HG02943 (cell line): ENCODE measurements at regions not wholly inside any gene's neighbourhood (a gene's known extent, or its start where the extent isn't known, plus 50 kb on each side); places are given as distances from the start of the nearest gene placed in this dataset.
"Not testable (repeated sequence)": the region's sequence is repeated elsewhere in the genome, so short reads cannot be mapped to it uniquely, and the experiment has no call there.

Experiments used
- ATAC-seq: cut with Tn5 transposase; IDR thresholded peaks from one replicate; pipeline ENCODE4 v1.9.1; 2021; ENCODE audit warnings: mild to moderate bottlenecking, low read depth, moderate library complexity; ENCODE audit not compliant: unreplicated experiment

DNA sequence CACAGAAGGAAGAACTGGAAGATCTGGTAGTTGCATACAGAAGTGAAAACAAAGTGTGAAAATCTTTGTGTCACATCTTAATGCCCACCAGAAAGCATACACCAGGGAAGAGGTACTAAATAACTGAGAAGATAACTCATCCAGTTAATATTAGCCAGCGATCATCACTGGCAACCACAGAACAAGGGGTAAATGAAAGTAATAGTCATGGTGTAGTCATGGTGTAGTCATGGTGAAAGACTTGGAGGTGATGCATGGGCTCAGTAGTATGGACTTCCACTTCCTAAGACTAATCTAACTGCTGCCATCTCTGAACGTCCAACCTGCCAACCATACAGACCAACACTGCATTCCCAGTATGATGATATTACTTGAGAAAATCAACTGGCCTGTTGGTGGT, 481.2 kb upstream of the NR5A2 start:
- no peak for ATAC-seq

DNA sequence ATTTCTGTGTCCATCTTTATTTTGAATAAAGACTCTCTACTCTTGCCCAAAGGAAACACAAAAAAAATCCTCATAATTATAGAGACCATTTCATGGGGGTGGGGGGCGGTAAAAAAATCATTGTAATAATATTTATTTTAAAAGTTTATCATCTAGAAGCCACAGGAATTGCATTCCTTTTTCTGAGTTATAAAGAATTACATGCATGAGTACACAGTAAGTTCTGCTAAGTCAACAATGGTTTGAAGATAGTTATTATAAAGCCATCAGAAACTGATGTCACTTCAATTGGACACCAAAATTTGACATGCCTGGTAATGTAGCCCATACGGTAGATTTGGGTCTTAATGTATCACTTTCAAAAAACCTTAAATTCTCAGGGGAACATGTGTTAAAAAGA, 478.1 kb upstream of the NR5A2 start:
- no peak for ATAC-seq

DNA sequence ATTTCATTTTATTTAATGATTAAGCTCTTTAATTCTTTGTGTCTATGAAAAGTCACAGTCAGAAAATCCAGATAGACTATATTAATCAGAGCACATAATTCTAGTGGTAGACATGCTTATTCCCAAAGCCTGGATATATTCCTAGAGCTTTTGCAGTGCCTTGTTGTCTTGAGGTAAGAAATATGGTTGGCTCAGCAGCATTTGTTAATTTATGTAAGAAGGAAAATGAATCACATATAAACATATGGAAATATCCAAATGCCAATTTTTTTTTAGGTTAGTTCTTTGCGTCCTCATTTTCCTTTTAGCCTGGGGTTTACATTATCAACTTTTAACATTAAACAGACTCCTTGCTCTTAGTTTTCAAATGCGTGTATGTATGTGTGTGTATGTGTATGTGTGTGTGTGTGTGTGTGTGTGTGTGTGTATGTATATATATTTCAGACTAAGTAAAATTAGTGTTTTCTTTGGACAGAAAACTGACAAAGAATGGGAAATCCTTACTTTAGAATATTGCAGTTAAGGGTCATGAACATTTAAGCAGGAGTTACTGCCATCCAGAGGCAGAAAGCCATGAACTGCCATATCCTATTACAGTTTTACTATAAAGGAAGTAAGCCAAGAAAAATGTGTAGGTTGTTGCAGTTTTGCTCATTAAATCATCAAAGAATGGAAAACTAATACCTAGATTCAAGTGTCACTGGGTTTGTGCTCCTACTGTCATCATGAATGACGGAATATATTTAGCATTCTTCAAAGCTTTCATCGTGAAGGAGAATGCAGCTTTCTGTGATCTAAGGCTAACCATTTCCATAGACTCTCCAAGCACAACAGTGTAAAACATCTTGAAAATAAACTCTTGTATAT, 477.1 kb upstream of the NR5A2 start:
- ATAC-seq, result no peak

DNA sequence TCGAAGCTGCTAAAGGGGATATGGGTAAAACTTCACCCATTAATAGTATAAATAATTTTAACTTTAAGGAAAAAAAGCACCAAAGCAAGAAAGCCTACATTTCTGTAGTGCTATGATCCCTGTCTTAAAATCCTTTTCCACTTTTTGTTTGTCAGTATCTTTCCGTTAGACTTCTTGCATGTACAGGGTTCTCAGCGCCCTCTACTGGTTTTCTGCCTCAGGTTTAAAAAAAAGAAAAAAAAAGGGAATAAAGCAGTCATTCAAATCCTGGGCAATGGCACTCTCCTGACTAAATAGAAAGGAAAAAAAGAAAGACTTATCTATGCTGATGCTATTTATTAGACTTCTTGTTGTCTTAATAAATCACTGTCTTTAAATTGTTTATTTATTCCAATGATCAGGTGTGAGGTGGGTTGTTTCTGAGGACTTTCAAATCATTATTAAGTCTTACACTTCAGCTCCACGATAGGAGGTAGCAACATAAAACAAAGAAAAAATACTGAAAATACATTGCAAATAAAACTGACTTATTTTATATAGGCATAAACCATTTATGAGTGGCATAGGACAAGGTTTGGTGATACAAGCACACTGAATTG, 475.4 kb upstream of the NR5A2 start:
- ATAC-seq, result no peak

DNA sequence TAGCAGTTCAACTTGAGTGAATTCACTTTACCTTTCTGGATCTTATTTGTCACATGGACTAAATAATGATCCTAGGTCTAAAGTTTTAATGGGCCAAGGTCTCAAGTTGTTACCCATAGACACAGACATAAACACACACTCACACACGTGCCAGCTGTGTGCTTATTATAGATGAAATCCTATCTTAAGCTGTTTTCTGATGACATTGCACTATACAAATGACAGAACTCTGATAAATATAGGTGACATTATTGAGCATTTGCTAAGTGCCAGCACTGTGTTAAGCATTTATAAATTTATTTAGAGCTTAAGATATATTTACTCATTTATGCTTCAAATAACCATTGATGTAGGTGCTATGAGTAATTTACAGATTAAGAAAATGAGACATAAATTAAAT, 474.4 kb upstream of the NR5A2 start:
- ATAC-seq, result no peak

DNA sequence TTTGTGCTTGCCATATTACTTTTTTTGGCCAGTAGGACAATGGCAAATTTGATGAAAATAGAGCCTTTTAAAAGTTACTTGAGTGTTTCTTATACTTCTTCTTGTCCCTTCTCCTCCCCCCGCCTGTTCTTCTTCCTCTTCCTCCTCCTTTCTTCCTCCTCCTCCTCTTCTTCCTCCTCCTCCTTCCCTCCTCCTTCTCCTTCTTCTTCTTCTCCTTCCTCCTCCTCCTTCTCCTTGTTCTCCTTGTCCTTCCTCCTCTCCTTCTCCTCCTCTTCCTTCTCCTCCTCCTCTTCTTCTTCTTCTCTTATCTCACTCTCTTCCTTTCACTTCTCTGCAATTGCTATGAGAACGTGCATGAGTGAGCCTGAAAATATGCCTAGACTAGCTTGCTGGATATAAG, 466.2 kb upstream of the NR5A2 start:
- ATAC-seq, result no peak

DNA sequence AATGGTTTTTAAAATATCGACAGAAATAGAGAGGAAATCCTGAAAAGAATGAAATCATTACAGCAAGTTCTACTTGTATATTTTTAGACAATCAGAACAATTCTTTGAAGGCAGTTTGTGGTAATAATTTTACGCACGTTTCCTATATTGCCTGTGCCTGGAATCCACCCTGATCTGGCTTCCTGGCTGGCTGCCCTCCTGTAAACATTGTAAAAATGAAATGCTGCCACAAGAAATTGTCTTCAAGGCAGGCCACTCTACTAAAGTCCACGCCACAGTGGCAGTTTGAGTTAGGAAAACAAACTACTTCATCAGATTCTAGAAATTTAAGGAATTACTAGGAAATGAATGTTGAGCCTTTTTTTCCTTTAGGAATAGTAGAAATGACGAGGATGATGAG, 454.5 kb upstream of the NR5A2 start:
- no peak for ATAC-seq

DNA sequence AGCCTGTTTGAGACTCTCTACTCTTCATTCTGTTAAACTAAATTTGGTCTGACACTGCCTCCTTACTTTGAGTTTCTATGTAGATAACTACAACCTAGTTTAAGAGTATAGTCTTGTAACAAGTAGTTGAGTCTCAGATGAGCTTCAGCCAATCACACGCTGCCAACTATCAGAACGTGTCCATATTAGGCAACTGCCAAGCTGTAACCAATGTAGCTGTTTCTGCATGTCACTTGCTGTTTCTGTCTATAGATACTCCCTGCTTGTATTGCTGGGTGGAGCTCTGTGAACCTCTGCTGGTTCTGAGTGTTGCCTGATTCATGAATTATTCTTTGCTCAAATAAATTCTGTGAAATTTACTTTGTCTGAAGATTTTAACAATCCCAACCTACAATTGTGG, 452.6 kb upstream of the NR5A2 start:
- no peak for ATAC-seq

DNA sequence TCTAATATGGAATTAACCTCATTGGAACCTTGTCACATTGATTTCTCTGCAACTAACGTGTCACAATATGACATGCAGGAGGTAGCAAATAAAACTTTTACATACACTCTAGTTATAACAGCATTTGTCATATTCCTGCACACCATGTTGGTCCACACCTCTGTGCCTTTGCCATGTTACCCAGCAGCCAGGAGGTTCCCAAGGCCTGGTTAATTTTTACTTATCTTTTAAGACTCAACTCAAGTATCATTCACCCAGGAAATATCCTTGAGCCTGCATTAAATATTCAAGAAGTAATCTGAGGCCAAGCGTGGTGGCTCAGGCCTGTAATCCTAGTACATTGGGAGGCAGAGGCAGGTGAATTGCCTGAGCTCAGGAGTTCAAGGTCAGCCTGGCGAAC, 447.2 kb upstream of the NR5A2 start:
- no peak for ATAC-seq

DNA sequence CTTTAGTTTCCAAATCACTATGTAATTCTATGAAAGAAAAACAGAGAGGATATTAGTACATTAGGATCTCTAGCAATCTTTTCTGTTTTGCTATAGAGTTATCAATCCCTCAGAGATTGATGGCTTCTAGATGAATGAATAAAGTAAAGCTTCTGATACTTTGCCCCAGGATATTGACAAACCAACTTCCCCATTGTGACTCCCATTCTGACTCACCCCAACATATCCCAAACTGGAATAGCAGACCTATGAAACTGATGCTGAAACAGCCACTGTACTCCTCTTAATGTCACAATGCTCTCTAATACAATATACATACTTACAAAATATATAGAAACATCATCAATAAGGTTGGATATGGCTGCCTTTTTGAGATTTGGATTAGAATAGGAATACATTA, 442.1 kb upstream of the NR5A2 start:
- ATAC-seq, result no peak

DNA sequence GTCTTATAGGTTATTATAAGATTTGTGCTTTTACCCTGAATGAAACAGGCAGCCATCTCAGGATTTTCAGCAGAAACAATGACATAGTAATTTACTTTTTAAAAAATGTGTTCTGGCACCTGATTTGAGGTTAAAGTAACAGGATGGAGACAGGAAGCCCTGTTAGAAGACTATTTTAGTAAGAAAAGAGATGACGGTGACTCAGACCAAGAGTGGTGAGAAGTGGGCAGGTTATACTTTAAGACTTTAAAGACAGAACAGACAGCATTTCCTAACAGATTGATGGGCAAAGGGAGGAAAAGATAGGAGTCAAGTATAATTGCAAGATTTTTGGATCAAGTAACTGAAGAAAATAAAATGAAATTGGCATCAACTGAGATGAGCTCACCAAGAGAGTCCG, 436.8 kb upstream of the NR5A2 start:
- no peak for ATAC-seq

DNA sequence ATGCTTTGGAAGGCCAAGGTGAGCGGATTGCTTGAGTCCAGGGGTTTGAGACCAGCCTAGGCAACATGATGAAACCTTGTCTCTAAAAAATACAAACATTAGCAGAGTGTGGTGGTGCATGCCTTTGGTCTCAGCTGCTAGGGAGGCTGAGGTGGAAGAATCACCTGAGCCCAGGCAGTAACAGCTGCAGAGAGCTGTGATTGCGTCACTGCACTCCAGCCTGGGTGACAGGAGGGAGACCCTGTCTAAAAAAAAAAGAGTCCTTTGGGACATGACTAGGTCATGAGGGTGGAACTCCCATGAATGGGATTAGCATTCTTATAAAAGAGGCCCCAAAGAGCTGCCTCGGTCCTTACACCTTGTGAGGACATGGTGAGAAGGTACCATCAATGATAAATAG, 436.0 kb upstream of the NR5A2 start:
- no peak for ATAC-seq

DNA sequence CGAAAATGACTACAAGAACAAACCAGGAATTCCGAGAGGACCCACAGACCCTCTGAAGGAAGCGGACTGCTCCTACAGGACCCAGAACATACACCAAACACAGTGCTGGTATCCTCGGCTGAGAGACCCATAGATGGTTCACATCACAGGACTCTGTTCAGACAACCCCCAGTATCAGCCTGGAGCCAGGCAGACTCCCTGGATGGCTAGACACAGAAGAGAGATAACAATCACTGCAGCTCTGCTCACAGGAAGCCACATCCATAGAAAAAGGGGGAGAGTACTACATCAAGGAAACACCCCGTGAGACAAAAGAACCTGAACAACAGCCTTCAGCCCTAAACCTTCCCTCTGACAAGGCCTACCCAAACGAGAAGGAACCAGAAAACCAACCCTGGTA, 434.0 kb upstream of the NR5A2 start:
- ATAC-seq, result no peak

DNA sequence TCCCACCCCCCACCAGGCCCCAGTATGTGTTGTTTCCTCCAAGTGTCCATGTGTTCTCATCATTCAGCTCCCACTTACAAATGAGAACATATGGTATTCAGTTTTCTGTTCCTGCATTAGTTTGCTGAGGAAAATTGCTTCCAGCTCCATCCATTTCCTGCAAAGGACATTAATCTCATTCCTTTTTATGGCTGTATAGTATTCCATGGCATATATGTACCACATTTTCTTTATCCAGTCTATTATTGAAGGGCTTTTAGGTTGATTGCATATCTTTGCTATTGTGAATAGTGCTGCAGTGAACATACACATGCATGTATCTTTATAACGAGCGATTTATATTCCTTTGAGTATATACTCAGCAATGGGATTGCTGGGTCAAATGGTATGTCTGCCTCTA, 431.1 kb upstream of the NR5A2 start:
- ATAC-seq, result not testable (repeated sequence)

DNA sequence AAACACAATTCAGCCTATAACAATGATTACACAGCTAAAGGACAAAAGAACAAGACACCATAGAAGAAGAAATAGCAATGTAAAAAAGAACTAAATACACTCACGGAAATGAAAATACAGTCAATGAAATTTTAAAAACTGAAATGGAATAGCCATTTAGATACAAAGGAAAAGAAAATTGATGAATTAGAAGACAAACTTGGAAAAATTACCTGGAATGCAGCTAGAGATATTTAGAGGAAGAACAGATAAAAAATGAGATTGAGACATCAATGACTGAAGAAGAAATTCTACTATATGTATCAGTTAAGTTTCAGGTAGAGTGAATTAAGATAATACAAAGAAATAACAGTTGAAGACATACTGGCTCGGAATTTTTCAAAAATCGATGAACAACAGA, 430.4 kb upstream of the NR5A2 start:
- ATAC-seq, result no peak

DNA sequence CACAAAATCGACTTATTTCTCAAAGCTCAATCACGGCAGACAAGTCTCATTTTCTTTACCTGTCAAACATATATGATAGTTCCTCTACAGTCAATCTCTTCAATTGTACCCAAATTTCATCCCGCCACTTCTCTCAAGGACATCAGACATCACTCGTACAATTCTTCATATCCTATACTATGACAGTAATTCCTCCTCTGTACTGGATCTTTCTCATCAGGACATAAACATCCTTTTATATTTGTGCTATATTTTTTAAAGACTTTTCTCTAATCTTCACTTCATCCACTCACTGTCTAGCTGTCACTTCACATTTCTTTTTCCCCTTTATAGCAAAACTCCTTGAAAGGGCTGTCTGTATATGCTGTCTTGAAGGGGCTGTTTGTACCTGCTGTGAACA, 419.1 kb upstream of the NR5A2 start:
- ATAC-seq, result no peak

DNA sequence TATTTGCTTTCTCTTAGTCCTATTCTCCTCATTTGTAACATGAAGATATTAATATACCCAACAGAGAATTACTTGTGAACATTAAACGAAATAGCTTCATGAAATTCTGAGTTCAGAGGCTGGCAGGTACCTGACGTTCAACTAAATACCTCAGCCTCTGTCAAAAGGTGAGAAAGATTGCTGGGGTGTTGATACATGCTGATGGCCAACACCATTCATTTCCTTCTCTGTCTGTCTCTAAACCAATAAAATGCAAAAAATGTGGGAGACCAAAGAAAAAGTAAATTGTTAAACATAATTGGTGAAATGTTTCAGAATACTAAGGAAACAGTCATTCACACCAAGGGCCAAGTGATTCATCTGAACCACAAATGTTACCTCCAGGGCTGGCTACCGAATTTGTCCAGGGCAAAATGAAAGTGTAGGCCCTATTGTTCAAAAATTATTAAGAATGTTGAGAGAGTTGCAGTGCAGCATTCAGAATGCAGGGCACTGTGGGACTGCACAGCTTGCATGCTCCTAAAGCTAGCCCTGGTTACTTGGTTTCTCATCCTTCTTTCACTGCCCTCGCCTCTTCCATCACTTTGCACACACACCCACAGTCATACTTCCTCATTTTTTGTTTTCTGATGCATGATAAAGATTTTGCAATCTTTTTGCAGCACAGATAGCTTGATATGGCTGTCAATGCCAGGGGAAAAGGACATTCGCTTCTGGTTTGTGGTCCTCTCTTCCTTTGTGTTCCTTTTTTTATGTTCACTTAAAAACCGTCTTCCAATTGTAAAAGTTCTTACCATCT, 414.3 kb upstream of the NR5A2 start:
- ATAC-seq, result no peak

DNA sequence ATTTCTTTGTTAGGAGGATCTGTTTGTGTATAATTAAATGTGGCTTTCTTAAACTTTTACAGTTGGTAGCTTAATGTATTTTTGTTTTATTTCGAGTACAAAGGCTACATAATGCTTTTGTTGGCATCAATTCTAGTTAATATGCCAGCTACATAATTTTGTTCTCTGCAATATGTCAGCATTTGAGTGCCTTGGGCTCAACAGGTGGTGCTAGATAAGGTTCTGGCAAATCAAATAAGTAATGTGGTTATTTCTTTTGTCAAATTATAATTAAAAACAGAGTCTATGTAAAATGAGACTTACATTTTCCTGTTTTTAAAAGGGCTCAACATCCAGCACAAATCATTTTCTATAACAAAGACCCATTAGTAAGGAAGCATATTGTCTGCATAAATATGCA, 410.6 kb upstream of the NR5A2 start:
- ATAC-seq, result no peak

DNA sequence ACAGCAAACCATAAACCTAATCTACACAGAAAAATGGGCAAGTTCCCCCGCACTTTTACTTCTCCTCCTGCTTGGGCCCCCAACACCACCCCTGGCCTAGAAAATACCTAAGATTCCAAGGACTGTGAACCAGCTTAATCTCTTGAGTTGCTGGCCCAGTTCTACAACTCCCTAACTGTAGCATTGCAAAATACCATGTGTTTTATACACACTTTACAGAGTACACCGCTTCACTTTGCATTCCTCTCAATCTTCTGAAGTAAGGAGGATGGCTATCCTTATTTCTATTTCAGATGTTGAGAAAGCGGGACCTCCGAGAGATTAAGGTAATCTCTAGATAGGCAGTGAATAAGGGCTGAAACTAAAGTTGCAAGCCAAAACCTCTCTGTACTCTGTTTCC, 408.3 kb upstream of the NR5A2 start:
- ATAC-seq, result no peak

DNA sequence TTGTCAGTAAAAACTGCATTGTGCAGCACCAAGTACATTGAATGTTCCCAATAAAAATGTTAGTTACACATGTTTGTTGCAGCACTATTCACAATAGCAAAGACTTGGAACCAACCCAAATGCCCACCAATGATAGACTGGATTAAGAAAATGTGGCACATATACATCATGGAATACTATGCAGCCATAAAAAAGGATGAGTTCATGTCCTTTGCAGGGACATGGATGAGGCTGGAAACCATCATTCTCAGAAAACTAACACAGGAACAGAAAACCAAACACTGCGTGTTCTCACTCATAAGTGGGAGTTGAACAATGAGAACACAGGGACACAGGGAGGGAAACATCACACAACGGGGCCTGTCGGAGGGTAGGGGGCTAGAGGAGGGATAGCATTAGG, 401.3 kb upstream of the NR5A2 start:
- not testable (repeated sequence) for ATAC-seq

DNA sequence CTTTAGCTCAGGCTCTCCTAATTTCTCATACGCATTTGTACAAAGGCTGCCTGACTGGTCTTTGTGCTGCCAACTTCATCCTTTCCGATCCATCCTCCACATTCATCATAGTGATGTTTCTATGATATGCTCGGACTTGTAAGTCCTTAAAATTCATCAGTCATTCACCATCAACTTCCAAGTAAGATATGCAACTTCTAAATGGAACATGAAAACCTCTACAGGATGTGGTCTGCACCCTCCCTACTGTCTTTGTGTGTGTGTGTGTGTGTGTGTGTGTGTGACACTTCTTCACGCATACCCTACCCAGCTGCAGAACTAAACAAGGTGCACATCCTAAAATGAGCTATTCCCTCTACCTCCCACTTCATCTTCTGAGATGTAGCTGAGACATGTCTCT, 397.9 kb upstream of the NR5A2 start:
- ATAC-seq, result no peak

DNA sequence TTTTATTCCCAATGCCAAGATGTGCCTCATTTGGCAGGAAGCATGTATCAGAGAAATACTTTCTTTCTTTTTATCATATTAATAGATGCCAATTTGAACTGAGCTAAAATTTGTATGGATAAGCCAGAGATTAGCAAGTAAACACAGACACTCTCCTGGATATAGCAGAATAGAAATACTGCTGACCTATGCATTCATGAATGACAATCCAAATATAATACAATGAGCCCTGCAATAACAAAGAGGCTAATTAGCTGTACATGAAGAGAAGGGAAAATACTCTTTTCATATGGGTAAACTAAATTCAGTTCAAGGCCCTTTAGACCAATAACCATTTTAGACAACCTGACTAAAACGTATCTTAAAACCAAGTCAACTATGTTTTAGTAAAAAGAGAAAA, 388.1 kb upstream of the NR5A2 start:
- no peak for ATAC-seq
